Body of pancreas (tissue), 4 donors: ENCODE measurements at regions not wholly inside any gene's neighbourhood (a gene's known extent, or its start where the extent isn't known, plus 50 kb on each side); places are given as distances from the start of the nearest gene placed in this dataset.

Experiments used
- POLR2A ChIP-seq, 3 donors: fragments of 450-650 bp; IDR thresholded peaks; one replicate each; pipeline ENCODE4 v1.6.1; 2016; ENCODE audit warnings: antibody characterized with exemption in 3 of 3, mild to moderate bottlenecking in 2 of 3
- TF ChIP-seq, protein P1 (sequence below), 7 experiments: fragments of 450-650 bp in 4 of 7; fragments of 200-600 bp in 3 of 7; sonication (generic) in 3 of 7; IDR thresholded peaks; one replicate each; pipeline ENCODE4 v1.5.1; 2016 to 2019; ENCODE audit warnings: antibody characterized with exemption in 7 of 7

DNA sequence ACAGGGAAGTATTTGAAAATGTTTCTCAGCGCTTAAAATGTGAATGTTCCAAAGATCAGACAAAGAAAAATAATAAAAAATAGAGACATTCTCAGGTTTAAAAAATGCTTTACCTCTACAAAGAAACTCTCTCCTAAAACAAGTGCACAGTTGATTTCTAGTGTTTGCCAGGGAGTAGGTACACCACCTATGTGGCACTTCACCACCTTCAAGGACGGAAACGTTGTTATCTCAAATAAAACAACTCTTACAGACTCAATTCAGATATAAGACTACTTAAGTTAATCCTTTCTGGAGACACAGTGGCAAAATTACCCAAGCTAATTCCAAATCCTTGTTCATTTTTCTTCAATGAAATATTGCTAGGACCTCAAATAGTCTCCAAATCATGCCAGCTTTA is 286.4 kb upstream of the ISL1 start:
- TF ChIP-seq, protein P1, sequence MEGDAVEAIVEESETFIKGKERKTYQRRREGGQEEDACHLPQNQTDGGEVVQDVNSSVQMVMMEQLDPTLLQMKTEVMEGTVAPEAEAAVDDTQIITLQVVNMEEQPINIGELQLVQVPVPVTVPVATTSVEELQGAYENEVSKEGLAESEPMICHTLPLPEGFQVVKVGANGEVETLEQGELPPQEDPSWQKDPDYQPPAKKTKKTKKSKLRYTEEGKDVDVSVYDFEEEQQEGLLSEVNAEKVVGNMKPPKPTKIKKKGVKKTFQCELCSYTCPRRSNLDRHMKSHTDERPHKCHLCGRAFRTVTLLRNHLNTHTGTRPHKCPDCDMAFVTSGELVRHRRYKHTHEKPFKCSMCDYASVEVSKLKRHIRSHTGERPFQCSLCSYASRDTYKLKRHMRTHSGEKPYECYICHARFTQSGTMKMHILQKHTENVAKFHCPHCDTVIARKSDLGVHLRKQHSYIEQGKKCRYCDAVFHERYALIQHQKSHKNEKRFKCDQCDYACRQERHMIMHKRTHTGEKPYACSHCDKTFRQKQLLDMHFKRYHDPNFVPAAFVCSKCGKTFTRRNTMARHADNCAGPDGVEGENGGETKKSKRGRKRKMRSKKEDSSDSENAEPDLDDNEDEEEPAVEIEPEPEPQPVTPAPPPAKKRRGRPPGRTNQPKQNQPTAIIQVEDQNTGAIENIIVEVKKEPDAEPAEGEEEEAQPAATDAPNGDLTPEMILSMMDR (IDR thresholded peaks at IDR 0.05): no peak
- TF ChIP-seq POLR2A (IDR thresholded peaks at IDR 0.05): no peak
